ENCODE measurements at regions not wholly inside any gene's neighbourhood (a gene's known extent, or its start where the extent isn't known, plus 50 kb on each side); places are given as distances from the start of the nearest gene placed in this dataset.

- no peak for TF ChIP-seq CTCF (conservative IDR thresholded peaks at IDR 0.05; ENCODE audit: control insufficient read depth, insufficient read depth, low read depth, low read length)
- H3K4me3 ChIP-seq (ENCODE audit: control insufficient read depth, low read depth, low read length), result no peak overlapping the region
- no peak for DNase-seq (ENCODE audit: low read depth)
Observed at GRCh38 chr13:111404746-111405145, 84.3 kb downstream of the TEX29 start.

- no peak for TF ChIP-seq CTCF (conservative IDR thresholded peaks at IDR 0.05; ENCODE audit: control insufficient read depth, insufficient read depth, low read depth, low read length)
- no peak overlapping the region for H3K4me3 ChIP-seq (ENCODE audit: control insufficient read depth, low read depth, low read length)
- DNase-seq (ENCODE audit: low read depth), result no peak
Observed at GRCh38 chr13:111406636-111407035, 86.2 kb downstream of the TEX29 start.

DNA sequence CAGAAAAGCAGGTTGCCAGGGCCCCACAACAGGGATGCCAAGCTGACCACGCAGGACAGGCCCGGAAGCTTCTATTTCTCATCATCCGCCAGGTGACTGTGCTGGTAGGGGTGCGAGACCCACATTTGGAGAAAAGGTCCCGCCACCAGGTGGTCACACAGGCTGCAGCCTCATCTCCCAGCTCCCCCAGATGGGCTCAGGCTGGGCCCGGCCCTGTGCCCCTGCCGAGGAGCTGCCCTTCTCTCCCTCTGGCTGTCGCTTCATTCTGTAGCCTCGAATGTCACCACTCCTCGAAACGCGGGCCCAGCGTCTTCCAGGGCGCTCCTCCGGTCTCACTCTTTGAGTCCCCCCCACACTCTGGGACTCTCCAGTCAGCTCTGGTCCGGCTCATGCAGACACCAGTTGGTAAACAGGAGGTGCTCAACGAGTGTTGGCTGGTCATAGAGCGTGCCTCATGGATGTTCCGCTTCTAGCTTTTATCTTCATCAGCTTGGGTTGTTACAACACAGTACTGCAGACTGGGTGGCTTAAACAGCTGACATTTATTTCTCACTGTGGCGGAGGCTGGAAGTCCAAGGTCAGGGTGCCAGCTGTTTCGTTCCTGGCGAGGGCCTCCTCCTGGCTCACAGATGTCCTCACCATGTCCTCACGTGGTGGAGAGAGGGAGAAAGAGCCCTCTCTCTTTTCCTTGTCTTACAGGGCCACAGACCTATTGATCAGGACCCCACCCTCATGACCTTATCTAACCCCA is 87.1 kb downstream of the TEX29 start:
- no peak for TF ChIP-seq CTCF (conservative IDR thresholded peaks at IDR 0.05; ENCODE audit: control insufficient read depth, insufficient read depth, low read depth, low read length)
- no peak for DNase-seq (ENCODE audit: low read depth)
- H3K4me3 ChIP-seq (ENCODE audit: control insufficient read depth, low read depth, low read length), result no peak overlapping the region

DNA sequence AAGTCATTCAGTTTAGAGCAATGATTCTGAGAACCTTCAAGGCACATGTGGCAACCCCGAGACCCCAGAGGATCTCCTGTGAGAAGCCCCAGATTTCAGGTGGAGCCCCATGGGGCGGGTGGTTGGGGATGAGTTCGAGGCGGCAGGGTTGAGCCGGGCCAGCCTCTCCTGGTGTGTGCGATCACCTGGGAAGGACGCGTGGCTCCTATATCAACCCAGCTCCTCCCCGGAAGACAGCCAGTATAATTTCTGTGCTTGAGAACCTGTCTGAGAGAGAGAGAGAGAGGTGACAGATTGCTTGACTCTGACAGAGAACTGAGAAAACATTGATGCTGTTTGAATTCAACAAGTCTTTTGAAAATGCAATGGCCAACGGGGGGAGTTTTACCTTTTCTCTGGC is 89.0 kb downstream of the TEX29 start:
- no peak for TF ChIP-seq CTCF (conservative IDR thresholded peaks at IDR 0.05; ENCODE audit: control insufficient read depth, insufficient read depth, low read depth, low read length)
- no peak overlapping the region for H3K4me3 ChIP-seq (ENCODE audit: control insufficient read depth, low read depth, low read length)
- DNase-seq (ENCODE audit: low read depth), result no peak

DNA sequence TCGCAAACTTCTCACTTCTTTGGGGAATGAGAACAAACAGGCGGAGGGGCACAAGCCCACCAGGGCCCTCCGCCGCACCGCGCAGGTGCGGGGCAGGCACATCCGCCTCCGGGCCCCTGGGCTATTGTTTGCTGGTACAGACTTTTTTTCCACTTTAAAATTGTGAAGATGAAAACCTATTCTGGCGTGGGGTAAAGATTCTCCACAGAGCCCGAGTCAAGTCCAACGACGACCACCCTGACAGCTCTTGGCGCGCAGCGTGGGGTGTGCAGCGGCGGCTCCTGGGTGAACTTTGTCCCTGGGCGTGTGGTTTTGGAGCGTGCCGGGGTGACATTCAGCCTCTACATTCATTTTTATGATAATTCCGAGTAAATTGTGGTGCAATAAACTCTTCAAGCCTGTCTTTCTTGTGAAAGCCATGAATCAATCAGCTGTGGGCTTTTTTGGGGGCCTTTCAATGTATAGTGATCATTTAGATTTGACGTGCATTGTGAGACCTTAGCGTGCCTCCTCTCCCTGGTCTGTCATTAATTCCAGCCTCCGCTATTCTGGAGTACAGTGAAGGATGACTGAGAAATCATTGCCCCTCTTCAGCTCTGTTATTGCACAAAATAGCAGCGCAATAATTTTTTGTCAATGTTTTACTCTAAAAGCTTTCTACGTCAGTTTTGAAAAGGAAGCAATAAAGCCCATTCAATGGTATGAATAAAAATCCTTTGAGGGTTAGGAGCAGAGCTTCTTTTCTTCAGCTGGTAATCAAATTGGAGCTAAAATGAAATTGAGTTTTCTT is 90.0 kb downstream of the TEX29 start:
- no peak for DNase-seq (ENCODE audit: low read depth)
- no peak overlapping the region for H3K4me3 ChIP-seq (ENCODE audit: control insufficient read depth, low read depth, low read length)
- TF ChIP-seq CTCF (conservative IDR thresholded peaks at IDR 0.05; ENCODE audit: control insufficient read depth, insufficient read depth, low read depth, low read length), result no peak

- H3K4me3 ChIP-seq (ENCODE audit: control insufficient read depth, low read depth, low read length), result no peak overlapping the region
- DNase-seq (ENCODE audit: low read depth), result no peak
- no peak for TF ChIP-seq CTCF (conservative IDR thresholded peaks at IDR 0.05; ENCODE audit: control insufficient read depth, insufficient read depth, low read depth, low read length)
Observed at GRCh38 chr13:111411151-111411858, 90.9 kb downstream of the TEX29 start.
